ENCODE measurements at regions not wholly inside any gene's neighbourhood (a gene's known extent, or its start where the extent isn't known, plus 50 kb on each side); places are given as distances from the start of the nearest gene placed in this dataset.

DNA sequence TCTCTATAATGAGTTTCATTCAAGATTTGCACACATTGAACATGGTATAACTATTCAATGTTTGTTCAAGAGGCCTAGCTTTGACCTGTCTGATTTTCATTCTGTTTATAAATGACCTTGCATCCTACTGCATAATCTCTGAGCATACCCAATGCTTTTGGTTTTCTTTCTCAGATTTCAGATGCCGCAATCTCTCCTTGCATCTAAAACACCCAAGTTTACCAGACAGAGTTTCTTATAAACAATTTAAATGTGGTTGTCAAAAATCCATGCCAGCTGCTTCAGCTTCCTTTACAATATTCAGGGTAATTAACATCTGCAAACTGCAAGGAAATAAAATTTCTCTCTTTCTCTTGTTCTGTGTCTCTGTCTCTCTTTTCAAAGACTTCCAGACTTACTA, 123.0 kb upstream of the PCDH18 start:
- no peaks in the 10 kb centered on the region for H3K4me1 ChIP-seq

GRCh38 chr4:137651128-137651527, 118.8 kb upstream of the PCDH18 start:
- H3K27me3 ChIP-seq = no peaks in the 10 kb centered on the region
- no peaks in the 10 kb centered on the region for H3K36me3 ChIP-seq
- H3K4me3 ChIP-seq = no peak overlapping the region
- TF ChIP-seq CTCF (IDR thresholded peaks at IDR 0.05) (no peak), POLR2A (IDR thresholded peaks at IDR 0.05) (no peak)
- H3K27ac ChIP-seq = no peak overlapping the region
- no peaks in the 10 kb centered on the region for H3K9me3 ChIP-seq
- no peaks in the 10 kb centered on the region for H3K4me1 ChIP-seq
- DNase-seq = no peak

More for the DNA sequence above, 123.0 kb upstream of the PCDH18 start:
- no peak overlapping the region for H3K4me3 ChIP-seq
- H3K9me3 ChIP-seq = no peaks in the 10 kb centered on the region
- no peak overlapping the region for H3K27ac ChIP-seq
- H3K36me3 ChIP-seq = no peaks in the 10 kb centered on the region
- TF ChIP-seq CTCF (IDR thresholded peaks at IDR 0.05) = no peak
- TF ChIP-seq POLR2A (IDR thresholded peaks at IDR 0.05) = no peak
- no peaks in the 10 kb centered on the region for H3K27me3 ChIP-seq
- no peak for DNase-seq

DNA sequence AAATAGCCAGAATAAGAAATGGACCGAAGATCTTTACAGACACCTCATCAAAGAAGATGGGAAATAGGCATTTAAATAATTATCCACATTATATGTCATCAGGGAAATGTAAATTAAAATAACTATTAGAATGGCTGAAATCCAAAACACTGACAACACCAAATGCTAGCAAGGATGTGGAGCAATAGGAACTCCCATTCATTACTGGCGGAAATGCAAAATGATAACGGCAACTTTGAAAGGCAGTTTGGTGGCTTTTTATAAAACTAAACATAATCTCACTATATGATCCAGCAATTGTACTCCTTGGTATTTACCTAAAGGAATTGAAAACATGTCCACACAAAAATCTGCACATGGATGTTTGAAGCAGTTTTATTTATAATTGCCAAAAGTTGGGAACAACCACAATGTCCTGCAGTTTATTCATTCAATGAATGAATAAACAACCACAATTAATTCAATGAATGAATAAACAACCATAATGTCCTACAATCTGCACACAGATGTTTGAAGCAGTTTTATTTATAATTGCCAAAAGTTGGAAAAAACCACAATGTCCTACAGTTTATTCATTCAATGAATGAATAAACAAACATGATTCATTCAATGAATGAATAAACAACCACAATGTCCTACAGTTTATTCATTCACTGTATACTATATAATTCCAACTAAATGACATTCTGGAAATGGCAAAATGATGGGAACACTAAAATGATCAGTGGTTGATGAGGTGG, 117.6 kb upstream of the PCDH18 start:
- TF ChIP-seq CTCF (IDR thresholded peaks at IDR 0.05) (no peak), POLR2A (IDR thresholded peaks at IDR 0.05) (no peak)
- Histone ChIP-seq H3K9me3 (no peaks in the 10 kb centered on the region), H3K27ac (no peak overlapping the region), H3K36me3 (no peaks in the 10 kb centered on the region), H3K27me3 (no peaks in the 10 kb centered on the region), H3K4me3 (no peak overlapping the region), H3K4me1 (no peaks in the 10 kb centered on the region)
- DNase-seq = no peak

GRCh38 chr4:137648531-137648930, 116.2 kb upstream of the PCDH18 start:
- H3K27ac ChIP-seq = no peak overlapping the region
- H3K9me3 ChIP-seq = no peaks in the 10 kb centered on the region
- H3K27me3 ChIP-seq = no peaks in the 10 kb centered on the region
- H3K4me1 ChIP-seq = no peaks in the 10 kb centered on the region
- DNase-seq = no peak
- H3K36me3 ChIP-seq = no peaks in the 10 kb centered on the region
- TF ChIP-seq CTCF (IDR thresholded peaks at IDR 0.05) (no peak), POLR2A (IDR thresholded peaks at IDR 0.05) (no peak)
- H3K4me3 ChIP-seq = no peak overlapping the region

DNA sequence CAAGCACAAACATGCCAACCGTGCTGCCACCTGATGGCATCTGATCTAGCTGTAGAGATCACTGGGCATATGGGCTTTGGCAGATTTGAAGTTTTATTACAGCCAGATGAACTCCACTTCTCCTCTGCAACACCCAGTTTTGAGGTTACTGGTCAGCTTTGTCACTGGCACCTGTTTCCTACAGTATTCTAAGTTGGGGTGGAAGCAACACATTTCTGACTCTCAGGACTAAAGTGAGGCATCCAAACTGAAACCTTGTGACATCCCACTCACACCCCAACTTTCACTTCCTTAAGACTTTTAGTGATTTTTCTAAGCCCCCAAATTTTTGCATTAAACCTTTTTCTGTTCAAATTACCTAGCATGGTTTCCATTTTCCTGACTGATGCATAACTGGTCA, 115.1 kb upstream of the PCDH18 start:
- no peaks in the 10 kb centered on the region for H3K36me3 ChIP-seq
- no peak overlapping the region for H3K4me3 ChIP-seq
- no peak for DNase-seq
- H3K4me1 ChIP-seq = no peaks in the 10 kb centered on the region
- TF ChIP-seq CTCF (IDR thresholded peaks at IDR 0.05) (no peak), POLR2A (IDR thresholded peaks at IDR 0.05) (no peak)
- H3K27me3 ChIP-seq = no peaks in the 10 kb centered on the region
- H3K27ac ChIP-seq = no peak overlapping the region
- H3K9me3 ChIP-seq = no peaks in the 10 kb centered on the region

DNA sequence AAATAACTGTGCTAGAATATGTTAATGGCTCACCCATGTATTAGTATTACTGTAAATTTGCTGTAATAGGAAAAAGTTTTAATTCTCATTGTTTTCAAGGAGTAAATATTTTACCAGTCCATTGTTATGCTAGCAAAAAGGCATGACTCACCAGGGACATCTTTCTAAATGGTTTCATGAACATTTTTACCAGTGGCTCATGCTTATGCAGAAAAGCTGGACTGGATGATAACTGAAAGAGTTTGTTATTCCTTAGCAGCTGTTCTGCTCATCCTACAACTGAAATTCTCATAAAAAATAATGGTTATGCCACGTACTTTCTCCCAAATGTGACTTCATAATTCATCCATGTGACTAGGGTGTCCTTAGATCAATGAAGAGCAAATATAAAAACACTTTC, 111.9 kb upstream of the PCDH18 start:
- no peaks in the 10 kb centered on the region for H3K36me3 ChIP-seq
- no peak for DNase-seq
- H3K27ac ChIP-seq = no peak overlapping the region
- H3K9me3 ChIP-seq = no peaks in the 10 kb centered on the region
- TF ChIP-seq CTCF (IDR thresholded peaks at IDR 0.05) (no peak), POLR2A (IDR thresholded peaks at IDR 0.05) (no peak)
- H3K4me1 ChIP-seq = no peaks in the 10 kb centered on the region
- no peak overlapping the region for H3K4me3 ChIP-seq
- no peaks in the 10 kb centered on the region for H3K27me3 ChIP-seq
